Hepatocyte (in vitro differentiated cells): ENCODE measurements at regions not wholly inside any gene's neighbourhood (a gene's known extent, or its start where the extent isn't known, plus 50 kb on each side); places are given as distances from the start of the nearest gene placed in this dataset.

Source experiments
- EZH2phosphoT487 ChIP-seq: fragments of 200-600 bp; sonication (generic); IDR thresholded peaks from one replicate; pipeline ENCODE4 v1.6.1; 2018; ENCODE audit warnings: antibody characterized with exemption, mild to moderate bottlenecking, low read depth, moderate library complexity; ENCODE audit not compliant: unreplicated experiment, severe bottlenecking
- TF ChIP-seq, protein P1 (sequence below): fragments of 200-600 bp; sonication (generic); IDR thresholded peaks from 2 replicates; pipeline ENCODE4 v1.5.1; 2016; ENCODE audit warnings: antibody characterized with exemption, mild to moderate bottlenecking; ENCODE audit not compliant: poor library complexity

DNA sequence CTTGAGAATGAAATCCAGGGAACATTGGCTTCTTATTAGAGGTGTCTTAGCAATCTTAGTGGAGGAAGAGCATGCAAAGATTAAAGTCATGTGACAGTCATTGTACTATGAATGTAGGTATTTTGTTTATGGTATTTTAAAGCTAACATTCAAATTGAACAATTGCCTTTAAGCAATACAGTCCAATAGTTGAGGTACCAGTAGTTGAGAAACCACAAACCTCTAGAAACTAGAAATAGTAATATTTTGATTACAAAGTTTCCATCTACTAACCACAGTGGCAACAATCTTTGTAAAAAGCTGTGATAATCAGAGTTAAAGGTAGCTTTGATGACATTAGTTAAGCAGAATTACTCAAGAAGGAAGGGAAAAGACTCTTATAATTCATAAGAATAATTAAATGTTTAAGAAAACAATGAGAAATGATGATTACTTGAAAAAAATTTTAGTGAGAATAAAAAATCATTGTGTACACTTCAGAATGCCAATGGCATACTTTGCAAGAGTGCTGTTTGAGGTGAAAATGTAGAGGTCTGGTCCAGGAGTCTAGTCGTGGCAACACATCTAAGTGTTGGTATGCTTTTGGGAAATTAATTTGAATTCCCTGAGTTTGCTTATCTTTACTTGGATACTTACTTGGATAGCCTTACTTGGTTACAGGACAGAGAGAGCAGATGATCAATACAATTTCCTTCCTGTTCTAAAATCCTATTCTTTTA lies 104.9 kb upstream of the PTGFR start:
- TF ChIP-seq, protein P1, sequence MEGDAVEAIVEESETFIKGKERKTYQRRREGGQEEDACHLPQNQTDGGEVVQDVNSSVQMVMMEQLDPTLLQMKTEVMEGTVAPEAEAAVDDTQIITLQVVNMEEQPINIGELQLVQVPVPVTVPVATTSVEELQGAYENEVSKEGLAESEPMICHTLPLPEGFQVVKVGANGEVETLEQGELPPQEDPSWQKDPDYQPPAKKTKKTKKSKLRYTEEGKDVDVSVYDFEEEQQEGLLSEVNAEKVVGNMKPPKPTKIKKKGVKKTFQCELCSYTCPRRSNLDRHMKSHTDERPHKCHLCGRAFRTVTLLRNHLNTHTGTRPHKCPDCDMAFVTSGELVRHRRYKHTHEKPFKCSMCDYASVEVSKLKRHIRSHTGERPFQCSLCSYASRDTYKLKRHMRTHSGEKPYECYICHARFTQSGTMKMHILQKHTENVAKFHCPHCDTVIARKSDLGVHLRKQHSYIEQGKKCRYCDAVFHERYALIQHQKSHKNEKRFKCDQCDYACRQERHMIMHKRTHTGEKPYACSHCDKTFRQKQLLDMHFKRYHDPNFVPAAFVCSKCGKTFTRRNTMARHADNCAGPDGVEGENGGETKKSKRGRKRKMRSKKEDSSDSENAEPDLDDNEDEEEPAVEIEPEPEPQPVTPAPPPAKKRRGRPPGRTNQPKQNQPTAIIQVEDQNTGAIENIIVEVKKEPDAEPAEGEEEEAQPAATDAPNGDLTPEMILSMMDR = no peak
- TF ChIP-seq EZH2phosphoT487 = no peak
